ACC112 (cell line): ENCODE measurements at regions not wholly inside any gene's neighbourhood (a gene's known extent, or its start where the extent isn't known, plus 50 kb on each side); places are given as distances from the start of the nearest gene placed in this dataset.
"Not testable (repeated sequence)": the region's sequence is repeated elsewhere in the genome, so short reads cannot be mapped to it uniquely, and the experiment has no call there.

Experiments used
- H2AFZ ChIP-seq: fragments of 200-600 bp; sonication (generic); one replicate; pipeline ENCODE4 v1.6.0; 2017; ENCODE audit warnings: antibody characterized with exemption, low read length; ENCODE audit not compliant: unreplicated experiment
- H3K27ac ChIP-seq: fragments of 200-600 bp; sonication (generic); 2 replicates; pipeline ENCODE4 v1.5.1; 2014; ENCODE audit warnings: low read depth, mild to moderate bottlenecking, antibody characterized with exemption, low read length, moderate library complexity
- H3K27me3 ChIP-seq: fragments of 200-600 bp; sonication (generic); 2 replicates; pipeline ENCODE4 v1.6.1; 2014; ENCODE audit warnings: mild to moderate bottlenecking, antibody characterized with exemption, low read length, moderate library complexity, mixed read lengths; ENCODE audit not compliant: insufficient read depth
- H3K36me3 ChIP-seq: fragments of 200-600 bp; sonication (generic); 2 replicates; pipeline ENCODE4 v1.6.1; 2016; ENCODE audit warnings: mild to moderate bottlenecking, antibody characterized with exemption, low read length, moderate library complexity, mixed read lengths; ENCODE audit not compliant: insufficient read depth
- H3K4me1 ChIP-seq: fragments of 200-600 bp; sonication (generic); one replicate; pipeline ENCODE4 v1.6.1; 2016; ENCODE audit warnings: low read length, mixed read lengths; ENCODE audit not compliant: insufficient read depth, unreplicated experiment, control insufficient read depth
- H3K4me3 ChIP-seq: fragments of 200-600 bp; sonication (generic); 2 replicates; pipeline ENCODE4 v1.5.1; 2014; ENCODE audit warnings: mild to moderate bottlenecking, low read depth, low read length
- H3K79me2 ChIP-seq: fragments of 200-600 bp; sonication (generic); one replicate; pipeline ENCODE4 v1.6.0; 2016; ENCODE audit warnings: low read length; ENCODE audit not compliant: control insufficient read depth, unreplicated experiment, insufficient read depth

DNA sequence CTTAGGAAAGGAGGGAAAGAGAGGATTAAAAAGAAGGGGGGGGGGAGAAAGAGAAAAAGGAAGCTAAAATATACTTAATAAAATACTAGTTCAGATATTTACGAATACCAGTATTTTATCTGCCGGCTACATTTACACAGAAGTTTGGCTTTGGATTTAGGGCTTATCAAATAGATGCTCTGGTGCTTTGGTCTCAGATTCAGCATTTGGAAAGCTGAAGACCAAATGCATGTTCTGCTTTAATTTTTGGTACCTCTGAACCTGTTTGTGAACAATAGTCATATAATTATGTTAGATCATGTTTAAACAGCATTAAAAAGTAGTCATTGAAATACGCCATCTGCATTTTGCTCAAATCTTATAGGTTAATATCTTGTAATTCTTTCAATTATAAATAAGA, 786.0 kb upstream of the CITED2 start:
- Histone ChIP-seq H3K79me2 (no peaks in the 10 kb centered on the region), H3K4me1 (no peaks in the 10 kb centered on the region), H3K36me3 (no peaks in the 10 kb centered on the region), H3K4me3 (no peak overlapping the region), H3K27me3 (no peaks in the 10 kb centered on the region), H3K27ac (no peak overlapping the region), H2AFZ (no peak overlapping the region)

DNA sequence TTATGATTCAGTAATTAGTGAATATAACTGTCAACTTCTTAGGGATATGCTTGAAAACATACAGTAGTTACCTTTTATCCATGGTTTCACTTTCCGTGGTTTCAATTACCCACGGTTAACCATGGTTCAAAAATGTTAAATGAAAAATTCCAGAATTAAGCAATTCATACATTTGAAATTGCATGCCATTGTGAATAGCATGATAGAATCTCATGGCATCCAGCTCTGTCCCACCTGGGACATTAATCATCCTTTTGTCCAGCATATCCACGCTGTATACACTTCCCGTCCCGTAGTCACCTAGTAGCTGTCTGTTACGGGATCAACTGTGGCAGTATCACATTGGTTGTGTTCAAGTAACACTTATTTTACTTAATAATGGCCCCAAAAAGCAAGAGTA, 781.7 kb upstream of the CITED2 start:
- no peaks in the 10 kb centered on the region for H3K79me2 ChIP-seq
- no peaks in the 10 kb centered on the region for H3K4me1 ChIP-seq
- no peak overlapping the region for H3K27ac ChIP-seq
- no peak overlapping the region for H2AFZ ChIP-seq
- H3K4me3 ChIP-seq = no peak overlapping the region
- no peaks in the 10 kb centered on the region for H3K27me3 ChIP-seq
- H3K36me3 ChIP-seq = no peaks in the 10 kb centered on the region

DNA sequence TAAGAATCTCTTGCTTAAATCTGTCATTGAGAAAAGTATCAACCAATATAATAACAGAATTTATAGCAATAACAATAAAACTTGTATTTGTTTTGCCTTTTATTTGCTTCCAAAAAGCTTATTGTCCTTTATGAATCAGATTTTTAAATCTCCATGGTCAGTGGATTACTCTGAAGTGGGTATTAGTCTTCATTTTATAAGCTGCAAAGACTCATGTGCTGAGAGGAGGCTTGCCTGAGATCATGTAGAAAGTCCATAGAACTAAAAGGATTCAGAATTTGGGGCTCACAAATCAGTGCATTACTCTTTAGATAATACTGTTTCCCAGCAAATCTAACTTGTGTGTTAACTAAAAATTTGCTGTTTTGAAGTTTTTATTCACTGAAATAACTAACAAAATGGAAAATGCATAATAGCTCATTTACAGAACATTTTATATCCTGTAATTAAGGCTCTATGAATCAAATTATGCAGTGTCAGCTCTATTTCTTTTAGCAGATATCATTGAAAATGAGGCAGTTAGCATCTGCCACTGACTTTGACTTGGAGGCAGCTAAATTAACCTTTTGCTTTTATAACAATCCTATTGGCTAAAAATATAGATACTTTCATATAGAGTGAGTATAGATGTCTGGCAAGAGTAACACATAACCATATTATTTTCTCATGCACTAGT, 781.1 kb upstream of the CITED2 start:
- Histone ChIP-seq H3K4me3 (no peak overlapping the region), H2AFZ (no peak overlapping the region)

DNA sequence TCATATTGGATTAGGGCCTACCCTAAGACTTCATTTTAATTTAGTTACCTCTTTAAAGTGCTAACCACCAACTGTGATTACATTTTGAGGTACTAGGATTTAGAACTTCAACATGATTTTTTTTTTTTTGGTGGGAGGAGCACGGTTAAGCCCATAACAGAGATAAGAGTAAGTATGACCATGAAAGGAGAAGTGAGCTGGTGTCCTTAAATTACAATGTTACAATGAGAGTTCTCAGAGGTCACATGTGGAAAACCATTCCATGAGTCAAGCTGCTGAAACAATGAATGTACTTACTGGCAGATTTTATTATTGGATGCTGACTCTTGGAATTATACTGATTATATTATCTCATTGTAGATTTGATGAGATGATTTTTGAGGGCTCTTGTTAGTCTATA, 779.3 kb upstream of the CITED2 start:
- Histone ChIP-seq H3K79me2 (no peaks in the 10 kb centered on the region), H3K27me3 (no peaks in the 10 kb centered on the region), H3K27ac (no peak overlapping the region), H3K4me1 (no peaks in the 10 kb centered on the region), H3K36me3 (no peaks in the 10 kb centered on the region), H3K4me3 (no peak overlapping the region), H2AFZ (no peak overlapping the region)

More for the DNA sequence above, 781.1 kb upstream of the CITED2 start:
- H3K36me3 ChIP-seq = no peaks in the 10 kb centered on the region
- H3K4me1 ChIP-seq = no peaks in the 10 kb centered on the region
- H3K79me2 ChIP-seq = no peaks in the 10 kb centered on the region
- H3K27ac ChIP-seq = no peak overlapping the region
- H3K27me3 ChIP-seq = no peaks in the 10 kb centered on the region

DNA sequence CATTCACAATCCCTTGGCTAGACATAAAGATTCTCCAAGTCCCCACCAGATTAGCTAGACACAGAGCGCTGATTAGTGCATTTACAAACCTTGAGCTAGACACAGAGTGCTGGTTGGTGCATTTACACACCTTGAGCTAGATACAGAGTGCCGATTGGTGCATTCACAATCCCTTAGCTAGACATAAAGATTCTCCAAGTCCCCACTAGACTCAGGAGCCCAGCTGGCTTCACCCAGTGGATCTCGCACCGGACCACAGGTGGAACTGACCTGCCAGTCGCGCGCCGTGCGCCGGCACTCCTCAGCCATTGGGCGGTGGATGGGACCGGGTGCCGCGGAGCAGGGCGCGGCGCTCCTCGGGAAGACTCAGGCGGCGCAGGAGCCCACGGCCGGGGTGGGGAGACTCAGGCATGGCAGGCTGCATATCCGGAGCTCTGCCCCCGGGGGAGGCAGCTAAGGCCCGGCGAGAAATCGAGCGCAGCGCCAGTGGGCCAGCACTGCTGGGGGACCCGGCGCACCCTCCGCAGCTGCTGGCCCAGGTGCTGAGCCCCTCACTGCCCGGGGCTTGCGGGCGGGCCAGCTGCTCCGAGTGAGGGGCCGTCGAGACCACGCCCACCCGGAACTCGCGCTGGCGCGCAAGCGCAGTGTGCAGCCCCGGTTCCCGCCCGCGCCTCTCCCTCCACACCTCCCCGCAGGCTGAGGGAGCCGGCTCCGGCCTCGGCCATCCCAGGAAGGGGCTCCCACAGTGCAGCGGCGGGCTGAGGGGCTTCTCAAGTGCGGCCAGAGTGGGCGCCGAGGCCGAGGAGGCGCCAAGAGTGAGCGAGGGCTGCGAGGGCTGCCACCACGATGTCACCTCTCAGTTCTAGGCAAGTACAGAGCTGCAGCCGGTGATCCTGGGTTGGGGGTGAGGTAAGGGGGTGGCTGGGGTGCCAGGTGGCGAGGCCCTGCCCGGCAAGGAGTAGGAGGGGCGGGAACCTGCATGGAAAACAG, 773.7 kb upstream of the CITED2 start:
- H3K79me2 ChIP-seq, H3K4me1 ChIP-seq, H3K36me3 ChIP-seq, H3K27ac ChIP-seq, H2AFZ ChIP-seq, H3K4me3 ChIP-seq, H3K27me3 ChIP-seq: not testable (repeated sequence)

DNA sequence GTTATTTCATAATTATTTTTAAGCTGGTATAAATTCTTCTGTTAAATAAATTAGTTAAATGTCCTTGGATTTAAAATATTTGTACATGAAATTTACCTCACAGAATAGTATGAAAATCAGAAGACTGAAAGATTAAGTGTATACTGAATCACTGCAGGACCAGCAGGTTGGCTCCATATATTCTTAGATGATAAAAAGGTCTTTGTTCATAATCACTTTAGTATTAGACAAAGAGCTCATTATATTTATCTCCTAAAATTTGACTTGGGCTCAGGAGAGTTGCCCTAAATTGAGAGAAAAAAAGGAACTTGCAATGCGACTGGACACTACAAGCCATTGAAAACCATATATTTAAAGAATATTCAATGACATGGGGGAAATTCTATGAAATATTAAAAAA, 766.4 kb upstream of the CITED2 start:
- no peak overlapping the region for H3K27ac ChIP-seq
- no peaks in the 10 kb centered on the region for H3K79me2 ChIP-seq
- no peaks in the 10 kb centered on the region for H3K36me3 ChIP-seq
- H3K4me3 ChIP-seq = no peak overlapping the region
- no peaks in the 10 kb centered on the region for H3K27me3 ChIP-seq
- no peak overlapping the region for H2AFZ ChIP-seq
- H3K4me1 ChIP-seq = no peaks in the 10 kb centered on the region

DNA sequence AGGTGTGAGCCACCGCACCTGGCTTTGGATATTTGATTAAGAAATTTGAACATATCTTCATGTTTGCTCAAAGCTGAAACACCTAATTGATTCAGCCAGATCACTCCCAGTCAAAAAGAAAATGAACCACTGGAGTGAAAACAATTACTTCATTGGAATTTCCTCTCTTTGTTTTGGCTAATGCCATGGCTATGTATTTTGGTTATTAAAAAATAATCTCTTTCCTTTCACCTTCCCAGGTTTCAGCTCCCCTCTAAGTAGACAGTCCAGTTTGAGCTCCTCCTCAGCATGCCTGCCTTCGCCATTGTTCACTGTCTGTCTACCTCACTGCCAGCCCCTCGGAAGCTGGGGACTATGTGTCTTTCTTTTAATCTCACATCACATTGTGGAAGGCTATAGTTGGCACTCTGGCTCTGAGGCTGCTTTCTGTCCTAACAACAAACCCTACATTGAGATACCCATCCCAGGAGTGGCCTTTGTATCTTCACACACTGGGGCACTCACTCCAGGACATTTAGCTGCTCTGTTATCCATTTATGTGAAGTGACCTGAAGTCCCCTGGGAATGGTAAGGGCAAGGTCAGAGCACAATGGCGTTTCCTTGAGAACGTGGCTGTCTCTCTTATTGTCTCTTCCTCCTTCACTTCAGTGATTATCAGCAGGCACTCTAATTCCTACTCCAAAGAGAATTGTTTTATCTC, 764.0 kb upstream of the CITED2 start:
- H3K4me3 ChIP-seq = no peak overlapping the region
- H3K79me2 ChIP-seq = no peaks in the 10 kb centered on the region
- no peaks in the 10 kb centered on the region for H3K27me3 ChIP-seq
- H3K27ac ChIP-seq = no peak overlapping the region
- H2AFZ ChIP-seq = no peak overlapping the region
- no peaks in the 10 kb centered on the region for H3K36me3 ChIP-seq
- no peaks in the 10 kb centered on the region for H3K4me1 ChIP-seq

DNA sequence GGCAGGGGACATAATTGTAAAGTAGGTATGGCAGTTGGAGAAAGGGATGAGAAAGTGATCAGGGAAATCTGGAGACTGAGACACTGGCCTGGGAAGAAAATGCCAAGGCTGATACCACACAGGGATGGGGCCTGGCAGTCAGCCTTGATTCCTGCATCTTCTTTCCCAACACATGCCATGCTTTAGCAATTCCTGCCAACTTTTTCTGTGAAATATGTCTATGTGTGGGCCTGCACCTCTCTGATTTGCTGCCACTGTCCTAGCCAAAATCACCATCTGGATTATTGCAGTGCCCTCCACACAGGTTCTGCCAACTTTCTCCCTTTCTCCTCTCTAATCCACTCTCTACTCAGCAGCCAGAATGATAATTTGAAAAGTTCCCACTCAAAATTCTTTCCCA, 759.8 kb upstream of the CITED2 start:
- Histone ChIP-seq H3K4me1 (no peaks in the 10 kb centered on the region), H3K79me2 (no peaks in the 10 kb centered on the region), H3K36me3 (0 out of 2 replicates have a peak, but pooled peaks cover 5% of the 10 kb centered on the region), H3K27ac (no peak overlapping the region), H2AFZ (no peak overlapping the region), H3K4me3 (no peak overlapping the region), H3K27me3 (no peaks in the 10 kb centered on the region)

DNA sequence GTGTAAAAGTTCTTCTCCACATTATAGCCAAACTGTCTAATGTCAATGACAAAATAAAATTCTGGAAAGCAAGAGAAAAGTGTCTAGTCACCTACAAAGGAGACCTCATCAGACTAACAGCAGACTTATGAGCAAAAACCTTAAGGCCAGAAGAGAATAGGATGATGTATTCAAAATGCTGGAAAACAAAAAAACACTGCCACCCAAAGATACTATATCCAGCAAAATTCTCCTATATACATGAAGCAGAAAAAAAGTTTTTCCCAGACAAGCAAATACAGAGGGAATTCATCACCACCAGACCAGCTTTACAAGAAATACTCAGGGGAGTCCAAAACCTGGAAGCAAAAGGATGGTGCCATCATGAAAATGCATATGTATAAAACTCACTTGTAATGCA, 755.6 kb upstream of the CITED2 start:
- Histone ChIP-seq H3K27ac (no peak overlapping the region), H3K4me3 (no peak overlapping the region)

DNA sequence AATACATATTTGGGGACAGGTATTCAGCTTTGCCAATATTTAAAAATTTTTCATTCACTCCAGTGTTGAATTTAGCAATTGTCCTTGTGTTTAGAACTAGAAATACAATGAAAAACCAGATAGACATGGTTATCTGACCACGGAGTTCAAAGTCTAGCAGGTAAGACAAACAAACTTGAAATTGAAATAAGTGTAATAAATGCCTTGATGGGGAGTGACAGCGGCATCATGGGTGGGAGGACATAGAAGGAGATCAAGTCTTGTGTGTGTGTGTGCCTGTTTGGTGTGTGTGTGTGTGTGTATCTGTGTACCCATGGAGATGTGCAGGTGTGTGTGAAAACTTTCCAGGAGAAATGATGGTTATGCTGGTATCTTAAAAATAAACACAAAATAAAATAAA, 750.0 kb upstream of the CITED2 start:
- H3K4me1 ChIP-seq = no peaks in the 10 kb centered on the region
- no peaks in the 10 kb centered on the region for H3K36me3 ChIP-seq
- H3K27me3 ChIP-seq = no peaks in the 10 kb centered on the region
- H3K27ac ChIP-seq = no peak overlapping the region
- H3K79me2 ChIP-seq = no peaks in the 10 kb centered on the region
- no peak overlapping the region for H3K4me3 ChIP-seq
- H2AFZ ChIP-seq = no peak overlapping the region

More for the DNA sequence above, 755.6 kb upstream of the CITED2 start:
- Histone ChIP-seq H2AFZ (no peak overlapping the region), H3K27me3 (no peaks in the 10 kb centered on the region), H3K4me1 (no peaks in the 10 kb centered on the region), H3K79me2 (no peaks in the 10 kb centered on the region), H3K36me3 (0 out of 2 replicates have a peak, but pooled peaks cover 5% of the 10 kb centered on the region)
